Natural killer cell (primary cell): ENCODE measurements at regions not wholly inside any gene's neighbourhood (a gene's known extent, or its start where the extent isn't known, plus 50 kb on each side); places are given as distances from the start of the nearest gene placed in this dataset.

Experiments
- ATAC-seq, 3 donors: fragments of 150-1000 bp in 2 of 3; fragments of 200-7000 bp in 1 of 3; cut with Tn5 transposase; 1 replicate in 1 of 3; 2 replicates in 2 of 3; pipeline ENCODE4 v1.10.0; 2021; ENCODE audit warnings: mild to moderate bottlenecking in 2 of 3, moderate library complexity in 2 of 3
- DNase-seq, 2 donors: peaks; one replicate each; pipeline versions ENCODE4 v3.0.0 to v3.0.0-alpha.2; 2013 to 2021; ENCODE audit warnings: mixed read lengths in 1 of 2
- H3K27ac ChIP-seq: one replicate; pipeline ENCODE4 v1.5.1; 2013; ENCODE audit warnings: mild to moderate bottlenecking, low read length
- H3K27me3 ChIP-seq: one replicate; pipeline ENCODE4 v1.6.1; 2013; ENCODE audit warnings: low read length; ENCODE audit not compliant: control insufficient read depth, insufficient read depth
- H3K36me3 ChIP-seq: one replicate; pipeline ENCODE4 v1.6.1; 2013; ENCODE audit warnings: low read length; ENCODE audit not compliant: control insufficient read depth, insufficient read depth
- H3K4me1 ChIP-seq: one replicate; pipeline ENCODE4 v1.6.1; 2013; ENCODE audit warnings: low read length; ENCODE audit not compliant: control insufficient read depth, insufficient read depth
- H3K4me3 ChIP-seq: one replicate; pipeline ENCODE4 v1.5.1; 2013; ENCODE audit warnings: low read length
- H3K9me3 ChIP-seq: one replicate; pipeline ENCODE4 v1.6.1; 2013; ENCODE audit warnings: low read length; ENCODE audit not compliant: control insufficient read depth, insufficient read depth
- H3K27ac Mint-ChIP-seq, 2 donors: one replicate each; pipeline ENCODE4 v1.8.0; 2022; ENCODE audit warnings: mild to moderate bottlenecking in 2 of 2, mixed read lengths in 2 of 2, moderate library complexity in 1 of 2
- H3K27me3 Mint-ChIP-seq, 2 donors: one replicate each; pipeline ENCODE4 v1.8.0; 2022; ENCODE audit warnings: low read depth in 2 of 2, mixed read lengths in 2 of 2
- H3K36me3 Mint-ChIP-seq: one replicate; pipeline ENCODE4 v1.8.0; 2022; ENCODE audit warnings: mixed read lengths
- H3K4me1 Mint-ChIP-seq, 2 donors: one replicate each; pipeline ENCODE4 v1.8.0; 2022; ENCODE audit warnings: mixed read lengths in 2 of 2
- H3K4me3 Mint-ChIP-seq: one replicate; pipeline ENCODE4 v1.8.0; 2022; ENCODE audit warnings: mild to moderate bottlenecking, moderate library complexity, mixed read lengths
- H3K9me3 Mint-ChIP-seq, 2 donors: one replicate each; pipeline ENCODE4 v1.8.0; 2022; ENCODE audit warnings: mixed read lengths in 2 of 2
- CTCF ChIP-seq: fragments of 200-600 bp; IDR thresholded peaks from one replicate; pipeline ENCODE4 v1.8.0; 2022; ENCODE audit warnings: antibody characterized with exemption
- WGBS: methylation state at CpG from one replicate; pipeline ENCODE4 v1.1.7; 2013; ENCODE audit warnings: missing lambda C conversion rate; ENCODE audit not compliant: insufficient coverage; 5-methylcytosine and 5-hydroxymethylcytosine counted together
- intact Hi-C: fragments of 100-400 bp; cut with micrococcal nuclease; formaldehyde crosslinking; loops from one replicate; pipeline ENCODE4 v1.14.2; 2022

- TF ChIP-seq CTCF = no peak
- H3K27ac Mint-ChIP-seq = no peak overlapping the region
- Histone ChIP-seq H3K4me3 (no peak overlapping the region), H3K27me3 (no peaks in the 10 kb centered on the region), H3K27ac (no peak overlapping the region), H3K9me3 (no peaks in the 10 kb centered on the region), H3K4me1 (peaks cover 3% of the 10 kb centered on the region), H3K36me3 (no peaks in the 10 kb centered on the region)
- WGBS = 90% methylated on average over 4 of the region's 5 CpGs
- H3K9me3 Mint-ChIP-seq = no peaks in the 10 kb centered on the region
- no peaks in the 10 kb centered on the region for H3K36me3 Mint-ChIP-seq
- H3K4me3 Mint-ChIP-seq = no peak overlapping the region
- DNase-seq = no peak
- H3K4me1 Mint-ChIP-seq = peaks cover 21 to 22% of the 10 kb centered on the region in 2 donors
- intact Hi-C loops = no loop called here
- no peak for ATAC-seq
- H3K27me3 Mint-ChIP-seq = peaks cover 3 to 28% of the 10 kb centered on the region in 2 donors
Observed at GRCh38 chr17:69605571-69605970, 191.1 kb downstream of the MAP2K6 start.

- Histone ChIP-seq H3K4me1 (peaks cover 3% of the 10 kb centered on the region), H3K4me3 (no peak overlapping the region), H3K36me3 (no peaks in the 10 kb centered on the region), H3K27me3 (no peaks in the 10 kb centered on the region), H3K27ac (no peak overlapping the region), H3K9me3 (no peaks in the 10 kb centered on the region)
- Mint-ChIP-seq H3K36me3 (no peaks in the 10 kb centered on the region), H3K4me3 (no peak overlapping the region), H3K4me1 (peaks cover 21 to 22% of the 10 kb centered on the region in 2 donors), H3K27ac (no peak overlapping the region), H3K27me3 (peaks cover 3 to 28% of the 10 kb centered on the region in 2 donors), H3K9me3 (no peaks in the 10 kb centered on the region)
- intact Hi-C loops = no loop called here
- no peak for TF ChIP-seq CTCF
- DNase-seq (no peak), ATAC-seq (no peak)
- 77% methylated on average over 5 of the region's 5 CpGs for WGBS
Observed at GRCh38 chr17:69606142-69606800, 191.8 kb downstream of the MAP2K6 start.

GRCh38 chr17:69607162-69607834 is 192.8 kb downstream of the MAP2K6 start:
- no peak overlapping the region for H3K27ac Mint-ChIP-seq
- DNase-seq (peak in 1 of 2 donors; percentile 22), ATAC-seq (no peak)
- H3K27ac ChIP-seq = no peak overlapping the region
- no peak overlapping the region for H3K4me3 ChIP-seq
- WGBS = 26% methylated on average over 6 of the region's 6 CpGs
- H3K27me3 Mint-ChIP-seq = peaks cover 3 to 28% of the 10 kb centered on the region in 2 donors
- no peak overlapping the region for H3K4me3 Mint-ChIP-seq
- H3K9me3 Mint-ChIP-seq = no peaks in the 10 kb centered on the region
- H3K27me3 ChIP-seq = no peaks in the 10 kb centered on the region
- H3K4me1 ChIP-seq = peaks cover under 1% of the 10 kb centered on the region
- intact Hi-C loops = no loop called here
- H3K36me3 Mint-ChIP-seq = no peaks in the 10 kb centered on the region
- no peaks in the 10 kb centered on the region for H3K36me3 ChIP-seq
- H3K4me1 Mint-ChIP-seq = peaks cover 20% of the 10 kb centered on the region in 2 donors
- peak; percentile 31 for TF ChIP-seq CTCF
- no peaks in the 10 kb centered on the region for H3K9me3 ChIP-seq
